Gastrocnemius medialis (tissue), 4 donors: ENCODE measurements at regions not wholly inside any gene's neighbourhood (a gene's known extent, or its start where the extent isn't known, plus 50 kb on each side); places are given as distances from the start of the nearest gene placed in this dataset.

Source experiments
- ATAC-seq, 2 donors: fragments of 150-250 bp; one replicate each; pipeline ENCODE4 v1.9.1; 2016
- DNase-seq, 2 donors: peaks; one replicate each; pipeline ENCODE4 v3.0.0-alpha.2; 2019
- H3K27ac ChIP-seq, 4 donors: fragments of 200-600 bp; sonication (generic); 1 replicate in 1 of 4; 2 replicates in 3 of 4; pipeline ENCODE4 v1.5.1; 2016 to 2018; ENCODE audit warnings: mild to moderate bottlenecking in 2 of 4, moderate library complexity in 1 of 4
- H3K27me3 ChIP-seq, 3 donors: fragments of 200-600 bp; sonication (generic) in 2 of 3; 1 replicate in 1 of 3; 2 replicates in 2 of 3; pipeline versions ENCODE4 v1.5.1 to v1.6.0; 2016 to 2019; ENCODE audit warnings: mild to moderate bottlenecking in 1 of 3, moderate library complexity in 1 of 3
- H3K36me3 ChIP-seq, 2 donors: fragments of 200-600 bp; sonication (generic) in 1 of 2; one replicate each; pipeline ENCODE4 v1.5.1; 2017 to 2018
- H3K4me1 ChIP-seq, 2 donors: fragments of 200-600 bp; sonication (generic) in 1 of 2; one replicate each; pipeline ENCODE4 v1.5.1; 2016 to 2017; ENCODE audit warnings: mild to moderate bottlenecking in 2 of 2
- H3K4me3 ChIP-seq, 4 donors: fragments of 200-600 bp; sonication (generic) in 3 of 4; 1 replicate in 1 of 4; 2 replicates in 3 of 4; pipeline ENCODE4 v1.5.1; 2016 to 2019; ENCODE audit warnings: mild to moderate bottlenecking in 2 of 4
- H3K9me3 ChIP-seq, 3 donors: fragments of 200-600 bp; sonication (generic) in 2 of 3; 1 replicate in 1 of 3; 2 replicates in 2 of 3; pipeline ENCODE4 v1.5.1; 2016 to 2019
- CTCF ChIP-seq, 5 experiments: fragments of 450-650 bp in 3 of 5; fragments of 200-600 bp in 2 of 5; sonication (generic) in 2 of 5; IDR thresholded peaks in 4 of 5; conservative IDR thresholded peaks in 1 of 5; 1 replicate in 4 of 5; 2 replicates in 1 of 5; pipeline ENCODE4 v1.5.1; 2016 to 2019; ENCODE audit warnings: antibody characterized with exemption in 5 of 5, mild to moderate bottlenecking in 3 of 5, moderate library complexity in 3 of 5
- POLR2A ChIP-seq, 2 donors: fragments of 450-650 bp; IDR thresholded peaks; one replicate each; pipeline ENCODE4 v1.6.1; 2017; ENCODE audit warnings: antibody characterized with exemption in 2 of 2, mild to moderate bottlenecking in 2 of 2, moderate library complexity in 2 of 2
- in situ Hi-C, 4 donors: fragments of 200-750 bp; cut with MboI; loops; one replicate each; pipeline versions ENCODE4 v1.15.0 to v1.8.0; 2017; ENCODE audit warnings: low sequenced_read_pairs in 4 of 4
- intact Hi-C: fragments of 100-400 bp; cut with DNase I; formaldehyde crosslinking; loops from one replicate; pipeline ENCODE4 v1.15.1; 2023; ENCODE audit warnings: low total_unique reads

GRCh38 chr21:27569091-27569490 lies 602.2 kb upstream of the ADAMTS5 start:
- ATAC-seq (no peak), DNase-seq (no peak)
- Histone ChIP-seq H3K4me3 (no peak overlapping the region), H3K27ac (no peak overlapping the region), H3K27me3 (no peaks in the 10 kb centered on the region), H3K4me1 (peaks cover 20 to 29% of the 10 kb centered on the region in 2 donors), H3K9me3 (no peaks in the 10 kb centered on the region), H3K36me3 (no peaks in the 10 kb centered on the region)
- in situ Hi-C loops = loop anchor here in 2 of 4 donors (10.0 to 25.0 kb wide), 2 partner anchors 136 to 707 kb away; no protein-coding TSS in a partner anchor
- TF ChIP-seq POLR2A (IDR thresholded peaks at IDR 0.05) (no peak), CTCF (IDR thresholded peaks at IDR 0.05 in 4 of 5, conservative IDR thresholded peaks at IDR 0.05 in 1 of 5) (no peak)
- intact Hi-C loops = loop anchor here (5.0 to 10.0 kb wide), 2 partner anchors 128 to 794 kb away; no protein-coding TSS in a partner anchor

GRCh38 chr21:27567381-27567780 lies 600.5 kb upstream of the ADAMTS5 start:
- TF ChIP-seq POLR2A (IDR thresholded peaks at IDR 0.05) (no peak), CTCF (IDR thresholded peaks at IDR 0.05 in 4 of 5, conservative IDR thresholded peaks at IDR 0.05 in 1 of 5) (no peak)
- in situ Hi-C loops = loop anchor here in 2 of 4 donors (10.0 to 25.0 kb wide), 2 partner anchors 137 to 705 kb away; no protein-coding TSS in a partner anchor
- no peak for DNase-seq

DNA sequence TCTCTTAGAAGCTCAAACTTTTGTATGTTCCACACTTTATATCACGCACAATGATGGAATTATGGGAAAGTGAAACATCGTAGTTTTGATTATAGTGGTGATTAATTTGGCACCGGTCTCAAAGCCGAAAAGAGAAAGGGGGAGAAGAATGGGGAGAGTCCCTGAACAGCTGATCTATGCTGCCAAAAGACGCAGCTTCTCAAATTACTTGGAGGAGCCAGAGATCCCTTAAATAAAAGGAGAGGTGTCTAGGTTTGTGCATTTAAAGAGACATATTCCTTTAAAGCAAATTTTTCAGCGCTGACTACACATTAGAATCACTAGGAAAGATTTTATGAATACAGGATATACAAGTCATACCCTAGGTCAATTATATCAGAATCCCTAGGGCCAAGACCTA lies 599.6 kb upstream of the ADAMTS5 start:
- H3K27me3 ChIP-seq = no peaks in the 10 kb centered on the region
- intact Hi-C loops (loop anchor here (1.0 to 10.0 kb wide), 3 partner anchors 131 to 792 kb away; no protein-coding TSS in a partner anchor), in situ Hi-C loops (loop anchor here in 2 of 4 donors (10.0 to 25.0 kb wide), 2 partner anchors 138 to 704 kb away; no protein-coding TSS in a partner anchor)
- no peak for TF ChIP-seq POLR2A (IDR thresholded peaks at IDR 0.05)
- no peak for TF ChIP-seq CTCF (IDR thresholded peaks at IDR 0.05 in 4 of 5, conservative IDR thresholded peaks at IDR 0.05 in 1 of 5)
- peak overlapping the region in 2 of 4 donors; percentile 3 to 44 for H3K27ac ChIP-seq
- no peak for DNase-seq
- no peaks in the 10 kb centered on the region for H3K36me3 ChIP-seq
- H3K4me3 ChIP-seq = no peak overlapping the region
- no peak for ATAC-seq
- no peaks in the 10 kb centered on the region for H3K9me3 ChIP-seq
- H3K4me1 ChIP-seq = peaks cover 20 to 27% of the 10 kb centered on the region in 2 donors

More at GRCh38 chr21:27567381-27567780, 600.5 kb upstream of the ADAMTS5 start:
- intact Hi-C loops = loop anchor here (5.0 to 10.0 kb wide), 2 partner anchors 130 to 793 kb away; no protein-coding TSS in a partner anchor
- no peak overlapping the region for H3K4me3 ChIP-seq
- H3K9me3 ChIP-seq = no peaks in the 10 kb centered on the region
- H3K4me1 ChIP-seq = peaks cover 20 to 29% of the 10 kb centered on the region in 2 donors
- H3K27ac ChIP-seq = no peak overlapping the region
- no peaks in the 10 kb centered on the region for H3K27me3 ChIP-seq
- no peaks in the 10 kb centered on the region for H3K36me3 ChIP-seq
- ATAC-seq = no peak

GRCh38 chr21:27565364-27565763 lies 598.5 kb upstream of the ADAMTS5 start:
- no peaks in the 10 kb centered on the region for H3K9me3 ChIP-seq
- ATAC-seq = no peak
- H3K27ac ChIP-seq = peak overlapping the region in 1 of 4 donors; percentile 44
- TF ChIP-seq POLR2A (IDR thresholded peaks at IDR 0.05) = no peak
- TF ChIP-seq CTCF (IDR thresholded peaks at IDR 0.05 in 4 of 5, conservative IDR thresholded peaks at IDR 0.05 in 1 of 5) = no peak
- no peak for DNase-seq
- intact Hi-C loops = loop anchor here (5.0 to 10.0 kb wide), 2 partner anchors 132 to 791 kb away; no protein-coding TSS in a partner anchor
- in situ Hi-C loops = loop anchor here in 2 of 4 donors (10.0 to 25.0 kb wide), 2 partner anchors 139 to 703 kb away; no protein-coding TSS in a partner anchor
- H3K4me3 ChIP-seq = no peak overlapping the region
- H3K4me1 ChIP-seq = peaks cover 12 to 19% of the 10 kb centered on the region in 2 donors
- H3K36me3 ChIP-seq = no peaks in the 10 kb centered on the region
- H3K27me3 ChIP-seq = no peaks in the 10 kb centered on the region
